GM23338 (cell line): ENCODE measurements at regions not wholly inside any gene's neighbourhood (a gene's known extent, or its start where the extent isn't known, plus 50 kb on each side); places are given as distances from the start of the nearest gene placed in this dataset.

Experiments
- ATAC-seq: fragments of 200-7000 bp; cut with Tn5 transposase; 3 replicates; pipeline ENCODE4 v1.9.1; 2020
- DNase-seq: peaks from one replicate; pipeline ENCODE4 v3.0.0-alpha.2; 2015; ENCODE audit warnings: low spot score
- H2AFZ ChIP-seq: fragments of 200-600 bp; sonication (generic); 2 replicates; pipeline ENCODE4 v1.8.0; 2016; ENCODE audit warnings: antibody characterized with exemption, mild to moderate bottlenecking, moderate library complexity
- H3F3A ChIP-seq: fragments of 200-600 bp; sonication (generic); replicated peaks from 2 replicates; pipeline ENCODE4 v1.8.0; 2017; ENCODE audit warnings: antibody characterized with exemption, mixed run types, low read depth
- H3K27ac ChIP-seq: fragments of 200-600 bp; sonication (generic); 2 replicates; pipeline ENCODE4 v1.6.1; 2016; ENCODE audit warnings: low read depth
- H3K27me3 ChIP-seq: fragments of 200-600 bp; sonication (generic); 2 replicates; pipeline ENCODE4 v1.8.0; 2016; ENCODE audit warnings: mild to moderate bottlenecking, mixed run types, moderate library complexity; ENCODE audit not compliant: insufficient read depth
- H3K36me3 ChIP-seq: fragments of 200-600 bp; sonication (generic); 2 replicates; pipeline ENCODE4 v1.8.0; 2016; ENCODE audit warnings: mild to moderate bottlenecking; ENCODE audit not compliant: insufficient read depth
- H3K4me1 ChIP-seq: fragments of 200-600 bp; sonication (generic); 2 replicates; pipeline ENCODE4 v1.8.0; 2016; ENCODE audit warnings: mild to moderate bottlenecking, moderate library complexity; ENCODE audit not compliant: insufficient read depth
- H3K4me2 ChIP-seq: fragments of 200-600 bp; sonication (generic); 2 replicates; pipeline ENCODE4 v1.7.1; 2017; ENCODE audit warnings: mixed run types
- H3K4me3 ChIP-seq: fragments of 200-600 bp; sonication (generic); 2 replicates; pipeline ENCODE4 v1.6.1; 2016; ENCODE audit warnings: mixed run types
- H3K79me2 ChIP-seq: fragments of 200-600 bp; sonication (generic); replicated peaks from 2 replicates; pipeline ENCODE4 v1.8.0; 2017; ENCODE audit warnings: mild to moderate bottlenecking; ENCODE audit not compliant: insufficient read depth
- H3K9me2 ChIP-seq: fragments of 200-600 bp; sonication (generic); 2 replicates; pipeline ENCODE4 v1.8.0; 2017; ENCODE audit not compliant: insufficient read depth
- H4K20me1 ChIP-seq: fragments of 200-600 bp; sonication (generic); replicated peaks from 2 replicates; pipeline ENCODE4 v1.8.0; 2017; ENCODE audit warnings: mild to moderate bottlenecking; ENCODE audit not compliant: insufficient read depth
- H3K27ac Mint-ChIP-seq: 2 replicates; pipeline ENCODE4 v1.8.0; 2020; ENCODE audit warnings: inconsistent platforms, mild to moderate bottlenecking, moderate library complexity, mixed read lengths
- H3K27me3 Mint-ChIP-seq: 3 replicates; pipeline ENCODE4 v1.8.0; 2022; ENCODE audit warnings: low read depth, mild to moderate bottlenecking, moderate library complexity, mixed read lengths, inconsistent platforms; ENCODE audit not compliant: insufficient read depth, poor library complexity
- H3K36me3 Mint-ChIP-seq: 3 replicates; pipeline ENCODE4 v1.8.0; 2021; ENCODE audit warnings: low read depth, mild to moderate bottlenecking, inconsistent platforms, moderate library complexity, mixed read lengths
- H3K4me1 Mint-ChIP-seq: 3 replicates; pipeline ENCODE4 v1.8.0; 2020; ENCODE audit warnings: mild to moderate bottlenecking, inconsistent platforms, mixed read lengths
- H3K4me3 Mint-ChIP-seq: 3 replicates; pipeline ENCODE4 v1.8.0; 2021; ENCODE audit warnings: moderate library complexity, mild to moderate bottlenecking, inconsistent platforms, mixed read lengths
- H3K9me3 Mint-ChIP-seq: 3 replicates; pipeline ENCODE4 v1.8.0; 2020; ENCODE audit warnings: moderate library complexity, mild to moderate bottlenecking, inconsistent platforms, mixed read lengths
- CREB1 ChIP-seq: fragments of 250-450 bp; sonication (Bioruptor Pico); IDR thresholded peaks from 2 replicates; pipeline ENCODE4 v1.5.0; 2020; ENCODE audit warnings: low read depth, mild to moderate bottlenecking, moderate library complexity
- EZH2phosphoT487 ChIP-seq: fragments of 200-600 bp; sonication (generic); IDR thresholded peaks from one replicate; pipeline ENCODE4 v1.8.1; 2018; ENCODE audit warnings: antibody characterized with exemption; ENCODE audit not compliant: unreplicated experiment
- JUNB ChIP-seq: IDR thresholded peaks from one replicate; pipeline ENCODE4 v1.6.1; 2016; ENCODE audit warnings: antibody characterized with exemption; ENCODE audit not compliant: unreplicated experiment
- NANOG ChIP-seq: IDR thresholded peaks from 2 replicates; pipeline ENCODE4 v1.6.1; 2016; ENCODE audit warnings: antibody characterized with exemption, borderline replicate concordance
- STAT1 ChIP-seq: IDR thresholded peaks from one replicate; pipeline ENCODE4 v1.6.1; 2016; ENCODE audit warnings: antibody characterized with exemption; ENCODE audit not compliant: unreplicated experiment
- ZNF114 ChIP-seq: fragments of 250-450 bp; sonication (Bioruptor Pico); IDR thresholded peaks from 2 replicates; pipeline ENCODE4 v1.5.0; 2020; ENCODE audit warnings: mild to moderate bottlenecking, moderate library complexity
- TF ChIP-seq, protein P1 (sequence below): IDR thresholded peaks from one replicate; pipeline ENCODE4 v1.6.1; 2018; ENCODE audit warnings: antibody characterized with exemption; ENCODE audit not compliant: unreplicated experiment
- TF ChIP-seq, protein P2 (sequence below): IDR thresholded peaks from 2 replicates; pipeline ENCODE4 v1.6.1; 2016; ENCODE audit warnings: antibody characterized with exemption
- TF ChIP-seq, protein P3 (sequence below): fragments of 250-450 bp; sonication (Bioruptor Pico); IDR thresholded peaks from 2 replicates; pipeline ENCODE4 v1.5.0; 2020; ENCODE audit warnings: mild to moderate bottlenecking, moderate library complexity
- TF ChIP-seq, protein P4 (sequence below), 2 experiments: fragments of 200-600 bp in 1 of 2; sonication (generic) in 1 of 2; conservative IDR thresholded peaks; 2 replicates each; pipeline versions ENCODE4 v1.5.1 to v1.6.1; 2016 to 2017; ENCODE audit warnings: antibody characterized with exemption in 2 of 2, low read depth in 2 of 2, mild to moderate bottlenecking in 2 of 2, moderate library complexity in 1 of 2

DNA sequence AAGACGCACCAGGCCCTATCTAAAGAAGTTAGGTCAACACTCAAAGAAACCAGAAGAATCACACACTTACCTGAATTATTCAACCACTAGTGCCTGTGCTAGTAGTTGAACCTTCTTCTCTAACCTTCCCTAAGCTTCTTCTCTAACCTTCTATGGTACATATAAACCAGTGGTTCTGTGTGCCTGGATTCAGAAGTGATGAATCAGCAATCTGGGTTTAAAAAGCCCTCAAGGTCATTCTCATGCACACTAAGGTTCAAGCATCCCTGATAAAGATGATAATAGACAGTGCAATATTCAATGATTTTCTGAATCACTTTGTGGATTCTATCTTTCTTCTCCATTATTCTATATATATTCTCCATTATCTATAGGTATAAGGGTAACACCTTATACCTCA lies 271.4 kb upstream of the TBX18 start:
- Histone ChIP-seq H3K4me2 (no peak overlapping the region), H3K79me2 (no peaks in the 10 kb centered on the region), H3K27ac (no peak overlapping the region), H3K4me3 (no peak overlapping the region), H3F3A (no peaks in the 10 kb centered on the region), H3K9me2 (0 out of 2 replicates have a peak, but pooled peaks cover 5% of the 10 kb centered on the region), H2AFZ (no peak overlapping the region), H3K4me1 (no peaks in the 10 kb centered on the region), H4K20me1 (no peaks in the 10 kb centered on the region), H3K27me3 (no peaks in the 10 kb centered on the region), H3K36me3 (peaks cover 14% of the 10 kb centered on the region; the same call in 1 of the 2 replicates)
- Mint-ChIP-seq H3K36me3 (peaks cover 13% of the 10 kb centered on the region; the same call in 2 of the 3 replicates), H3K27me3 (no peaks in the 10 kb centered on the region), H3K4me1 (no peaks in the 10 kb centered on the region), H3K4me3 (no peak overlapping the region), H3K27ac (no peak overlapping the region), H3K9me3 (peaks cover 10% of the 10 kb centered on the region; the same call in 2 of the 3 replicates)
- no peak for TF ChIP-seq CREB1 (CRISPR knock-in tag)
- no peak for TF ChIP-seq EZH2phosphoT487
- TF ChIP-seq, protein P1, sequence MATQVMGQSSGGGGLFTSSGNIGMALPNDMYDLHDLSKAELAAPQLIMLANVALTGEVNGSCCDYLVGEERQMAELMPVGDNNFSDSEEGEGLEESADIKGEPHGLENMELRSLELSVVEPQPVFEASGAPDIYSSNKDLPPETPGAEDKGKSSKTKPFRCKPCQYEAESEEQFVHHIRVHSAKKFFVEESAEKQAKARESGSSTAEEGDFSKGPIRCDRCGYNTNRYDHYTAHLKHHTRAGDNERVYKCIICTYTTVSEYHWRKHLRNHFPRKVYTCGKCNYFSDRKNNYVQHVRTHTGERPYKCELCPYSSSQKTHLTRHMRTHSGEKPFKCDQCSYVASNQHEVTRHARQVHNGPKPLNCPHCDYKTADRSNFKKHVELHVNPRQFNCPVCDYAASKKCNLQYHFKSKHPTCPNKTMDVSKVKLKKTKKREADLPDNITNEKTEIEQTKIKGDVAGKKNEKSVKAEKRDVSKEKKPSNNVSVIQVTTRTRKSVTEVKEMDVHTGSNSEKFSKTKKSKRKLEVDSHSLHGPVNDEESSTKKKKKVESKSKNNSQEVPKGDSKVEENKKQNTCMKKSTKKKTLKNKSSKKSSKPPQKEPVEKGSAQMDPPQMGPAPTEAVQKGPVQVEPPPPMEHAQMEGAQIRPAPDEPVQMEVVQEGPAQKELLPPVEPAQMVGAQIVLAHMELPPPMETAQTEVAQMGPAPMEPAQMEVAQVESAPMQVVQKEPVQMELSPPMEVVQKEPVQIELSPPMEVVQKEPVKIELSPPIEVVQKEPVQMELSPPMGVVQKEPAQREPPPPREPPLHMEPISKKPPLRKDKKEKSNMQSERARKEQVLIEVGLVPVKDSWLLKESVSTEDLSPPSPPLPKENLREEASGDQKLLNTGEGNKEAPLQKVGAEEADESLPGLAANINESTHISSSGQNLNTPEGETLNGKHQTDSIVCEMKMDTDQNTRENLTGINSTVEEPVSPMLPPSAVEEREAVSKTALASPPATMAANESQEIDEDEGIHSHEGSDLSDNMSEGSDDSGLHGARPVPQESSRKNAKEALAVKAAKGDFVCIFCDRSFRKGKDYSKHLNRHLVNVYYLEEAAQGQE: no peak
- TF ChIP-seq, protein P2, sequence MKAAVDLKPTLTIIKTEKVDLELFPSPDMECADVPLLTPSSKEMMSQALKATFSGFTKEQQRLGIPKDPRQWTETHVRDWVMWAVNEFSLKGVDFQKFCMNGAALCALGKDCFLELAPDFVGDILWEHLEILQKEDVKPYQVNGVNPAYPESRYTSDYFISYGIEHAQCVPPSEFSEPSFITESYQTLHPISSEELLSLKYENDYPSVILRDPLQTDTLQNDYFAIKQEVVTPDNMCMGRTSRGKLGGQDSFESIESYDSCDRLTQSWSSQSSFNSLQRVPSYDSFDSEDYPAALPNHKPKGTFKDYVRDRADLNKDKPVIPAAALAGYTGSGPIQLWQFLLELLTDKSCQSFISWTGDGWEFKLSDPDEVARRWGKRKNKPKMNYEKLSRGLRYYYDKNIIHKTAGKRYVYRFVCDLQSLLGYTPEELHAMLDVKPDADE: no peak
- no peak for TF ChIP-seq JUNB
- TF ChIP-seq STAT1: no peak
- no peak for TF ChIP-seq ZNF114 (CRISPR knock-in tag)
- DNase-seq (no peak), ATAC-seq (no peak)

DNA sequence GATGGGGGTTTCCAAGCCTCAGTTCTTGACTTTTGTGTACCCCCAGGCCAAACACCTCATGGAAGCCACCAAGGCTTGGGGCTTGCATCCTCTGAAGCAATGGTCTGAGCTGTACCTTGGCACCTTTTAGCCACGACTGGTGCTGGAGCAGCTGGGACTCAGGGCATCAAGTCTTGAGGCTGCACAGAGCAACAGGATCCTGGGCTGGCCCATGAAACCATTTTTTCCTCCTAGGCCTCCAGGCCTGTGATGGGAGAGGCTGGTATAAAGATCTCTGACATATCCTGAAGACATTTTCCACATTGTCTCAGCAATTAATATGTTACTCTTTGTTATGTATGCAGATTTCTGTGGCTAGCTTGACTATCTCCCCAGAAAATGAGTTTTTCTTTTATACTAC lies 269.1 kb upstream of the TBX18 start:
- peaks cover 5% of the 10 kb centered on the region; the same call in 1 of the 2 replicates for H3K9me2 ChIP-seq
- DNase-seq (no peak), ATAC-seq (no peak)
- H3K36me3 ChIP-seq: peaks cover 14% of the 10 kb centered on the region; the same call in 1 of the 2 replicates
- Mint-ChIP-seq H3K36me3 (peaks cover 15% of the 10 kb centered on the region), H3K27me3 (peaks cover under 1% of the 10 kb centered on the region), H3K4me1 (no peaks in the 10 kb centered on the region), H3K4me3 (no peak overlapping the region), H3K9me3 (peaks cover 13% of the 10 kb centered on the region; the same call in 2 of the 3 replicates), H3K27ac (no peak overlapping the region)
- no peaks in the 10 kb centered on the region for H4K20me1 ChIP-seq
- H3K4me3 ChIP-seq: no peak overlapping the region
- H3F3A ChIP-seq: no peaks in the 10 kb centered on the region
- H3K4me2 ChIP-seq: no peak overlapping the region
- H3K79me2 ChIP-seq: no peaks in the 10 kb centered on the region
- H3K27me3 ChIP-seq: no peaks in the 10 kb centered on the region
- H3K27ac ChIP-seq: no peak overlapping the region
- no peaks in the 10 kb centered on the region for H3K4me1 ChIP-seq
- no peak overlapping the region for H2AFZ ChIP-seq
- TF ChIP-seq, protein P3, sequence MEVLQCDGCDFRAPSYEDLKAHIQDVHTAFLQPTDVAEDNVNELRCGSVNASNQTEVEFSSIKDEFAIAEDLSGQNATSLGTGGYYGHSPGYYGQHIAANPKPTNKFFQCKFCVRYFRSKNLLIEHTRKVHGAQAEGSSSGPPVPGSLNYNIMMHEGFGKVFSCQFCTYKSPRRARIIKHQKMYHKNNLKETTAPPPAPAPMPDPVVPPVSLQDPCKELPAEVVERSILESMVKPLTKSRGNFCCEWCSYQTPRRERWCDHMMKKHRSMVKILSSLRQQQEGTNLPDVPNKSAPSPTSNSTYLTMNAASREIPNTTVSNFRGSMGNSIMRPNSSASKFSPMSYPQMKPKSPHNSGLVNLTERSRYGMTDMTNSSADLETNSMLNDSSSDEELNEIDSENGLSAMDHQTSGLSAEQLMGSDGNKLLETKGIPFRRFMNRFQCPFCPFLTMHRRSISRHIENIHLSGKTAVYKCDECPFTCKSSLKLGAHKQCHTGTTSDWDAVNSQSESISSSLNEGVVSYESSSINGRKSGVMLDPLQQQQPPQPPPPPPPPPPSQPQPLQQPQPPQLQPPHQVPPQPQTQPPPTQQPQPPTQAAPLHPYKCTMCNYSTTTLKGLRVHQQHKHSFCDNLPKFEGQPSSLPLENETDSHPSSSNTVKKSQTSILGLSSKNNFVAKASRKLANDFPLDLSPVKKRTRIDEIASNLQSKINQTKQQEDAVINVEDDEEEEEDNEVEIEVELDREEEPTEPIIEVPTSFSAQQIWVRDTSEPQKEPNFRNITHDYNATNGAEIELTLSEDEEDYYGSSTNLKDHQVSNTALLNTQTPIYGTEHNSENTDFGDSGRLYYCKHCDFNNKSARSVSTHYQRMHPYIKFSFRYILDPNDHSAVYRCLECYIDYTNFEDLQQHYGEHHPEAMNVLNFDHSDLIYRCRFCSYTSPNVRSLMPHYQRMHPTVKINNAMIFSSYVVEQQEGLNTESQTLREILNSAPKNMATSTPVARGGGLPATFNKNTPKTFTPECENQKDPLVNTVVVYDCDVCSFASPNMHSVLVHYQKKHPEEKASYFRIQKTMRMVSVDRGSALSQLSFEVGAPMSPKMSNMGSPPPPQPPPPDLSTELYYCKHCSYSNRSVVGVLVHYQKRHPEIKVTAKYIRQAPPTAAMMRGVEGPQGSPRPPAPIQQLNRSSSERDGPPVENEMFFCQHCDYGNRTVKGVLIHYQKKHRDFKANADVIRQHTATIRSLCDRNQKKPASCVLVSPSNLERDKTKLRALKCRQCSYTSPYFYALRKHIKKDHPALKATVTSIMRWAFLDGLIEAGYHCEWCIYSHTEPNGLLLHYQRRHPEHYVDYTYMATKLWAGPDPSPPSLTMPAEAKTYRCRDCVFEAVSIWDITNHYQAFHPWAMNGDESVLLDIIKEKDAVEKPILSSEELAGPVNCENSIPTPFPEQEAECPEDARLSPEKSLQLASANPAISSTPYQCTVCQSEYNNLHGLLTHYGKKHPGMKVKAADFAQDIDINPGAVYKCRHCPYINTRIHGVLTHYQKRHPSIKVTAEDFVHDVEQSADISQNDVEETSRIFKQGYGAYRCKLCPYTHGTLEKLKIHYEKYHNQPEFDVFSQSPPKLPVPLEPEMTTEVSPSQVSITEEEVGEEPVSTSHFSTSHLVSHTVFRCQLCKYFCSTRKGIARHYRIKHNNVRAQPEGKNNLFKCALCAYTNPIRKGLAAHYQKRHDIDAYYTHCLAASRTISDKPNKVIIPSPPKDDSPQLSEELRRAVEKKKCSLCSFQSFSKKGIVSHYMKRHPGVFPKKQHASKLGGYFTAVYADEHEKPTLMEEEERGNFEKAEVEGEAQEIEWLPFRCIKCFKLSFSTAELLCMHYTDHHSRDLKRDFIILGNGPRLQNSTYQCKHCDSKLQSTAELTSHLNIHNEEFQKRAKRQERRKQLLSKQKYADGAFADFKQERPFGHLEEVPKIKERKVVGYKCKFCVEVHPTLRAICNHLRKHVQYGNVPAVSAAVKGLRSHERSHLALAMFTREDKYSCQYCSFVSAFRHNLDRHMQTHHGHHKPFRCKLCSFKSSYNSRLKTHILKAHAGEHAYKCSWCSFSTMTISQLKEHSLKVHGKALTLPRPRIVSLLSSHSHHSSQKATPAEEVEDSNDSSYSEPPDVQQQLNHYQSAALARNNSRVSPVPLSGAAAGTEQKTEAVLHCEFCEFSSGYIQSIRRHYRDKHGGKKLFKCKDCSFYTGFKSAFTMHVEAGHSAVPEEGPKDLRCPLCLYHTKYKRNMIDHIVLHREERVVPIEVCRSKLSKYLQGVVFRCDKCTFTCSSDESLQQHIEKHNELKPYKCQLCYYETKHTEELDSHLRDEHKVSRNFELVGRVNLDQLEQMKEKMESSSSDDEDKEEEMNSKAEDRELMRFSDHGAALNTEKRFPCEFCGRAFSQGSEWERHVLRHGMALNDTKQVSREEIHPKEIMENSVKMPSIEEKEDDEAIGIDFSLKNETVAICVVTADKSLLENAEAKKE (CRISPR knock-in tag): no peak
- no peak for TF ChIP-seq CREB1 (CRISPR knock-in tag)
- TF ChIP-seq, protein P4, sequence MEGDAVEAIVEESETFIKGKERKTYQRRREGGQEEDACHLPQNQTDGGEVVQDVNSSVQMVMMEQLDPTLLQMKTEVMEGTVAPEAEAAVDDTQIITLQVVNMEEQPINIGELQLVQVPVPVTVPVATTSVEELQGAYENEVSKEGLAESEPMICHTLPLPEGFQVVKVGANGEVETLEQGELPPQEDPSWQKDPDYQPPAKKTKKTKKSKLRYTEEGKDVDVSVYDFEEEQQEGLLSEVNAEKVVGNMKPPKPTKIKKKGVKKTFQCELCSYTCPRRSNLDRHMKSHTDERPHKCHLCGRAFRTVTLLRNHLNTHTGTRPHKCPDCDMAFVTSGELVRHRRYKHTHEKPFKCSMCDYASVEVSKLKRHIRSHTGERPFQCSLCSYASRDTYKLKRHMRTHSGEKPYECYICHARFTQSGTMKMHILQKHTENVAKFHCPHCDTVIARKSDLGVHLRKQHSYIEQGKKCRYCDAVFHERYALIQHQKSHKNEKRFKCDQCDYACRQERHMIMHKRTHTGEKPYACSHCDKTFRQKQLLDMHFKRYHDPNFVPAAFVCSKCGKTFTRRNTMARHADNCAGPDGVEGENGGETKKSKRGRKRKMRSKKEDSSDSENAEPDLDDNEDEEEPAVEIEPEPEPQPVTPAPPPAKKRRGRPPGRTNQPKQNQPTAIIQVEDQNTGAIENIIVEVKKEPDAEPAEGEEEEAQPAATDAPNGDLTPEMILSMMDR (conservative IDR thresholded peaks at IDR 0.05; ENCODE audit: low read depth in 2 of 2): no peak
- no peak for TF ChIP-seq STAT1
- TF ChIP-seq NANOG: no peak
